HG02759 (cell line): ENCODE measurements at regions not wholly inside any gene's neighbourhood (a gene's known extent, or its start where the extent isn't known, plus 50 kb on each side); places are given as distances from the start of the nearest gene placed in this dataset.
"Not testable (repeated sequence)": the region's sequence is repeated elsewhere in the genome, so short reads cannot be mapped to it uniquely, and the experiment has no call there.

Experiments used
- ATAC-seq: cut with Tn5 transposase; IDR thresholded peaks from one replicate; pipeline ENCODE4 v1.9.1; 2021; ENCODE audit warnings: mild to moderate bottlenecking, moderate library complexity; ENCODE audit not compliant: unreplicated experiment

DNA sequence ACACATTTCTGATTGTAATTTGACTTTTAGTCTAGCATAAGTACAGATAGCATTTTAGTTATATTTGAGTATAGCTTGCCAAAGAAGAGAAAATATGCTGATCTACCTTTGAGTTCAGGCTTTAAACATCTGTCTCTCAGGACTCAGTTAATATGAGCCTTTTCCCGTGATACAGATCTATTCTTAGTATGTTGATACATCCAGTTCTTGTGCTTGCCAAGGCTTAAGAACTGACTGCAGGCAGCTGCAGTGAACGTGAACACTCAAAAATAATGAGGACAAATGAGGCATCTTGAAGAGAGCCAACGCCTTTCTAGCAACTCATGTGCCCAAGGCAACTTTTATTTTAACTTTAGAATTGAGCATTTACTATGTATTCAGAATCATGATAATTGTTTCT lies 325.5 kb downstream of the SI start:
- no peak for ATAC-seq

GRCh38 chr3:164748626-164749025 lies 329.7 kb downstream of the SI start:
- ATAC-seq: no peak

DNA sequence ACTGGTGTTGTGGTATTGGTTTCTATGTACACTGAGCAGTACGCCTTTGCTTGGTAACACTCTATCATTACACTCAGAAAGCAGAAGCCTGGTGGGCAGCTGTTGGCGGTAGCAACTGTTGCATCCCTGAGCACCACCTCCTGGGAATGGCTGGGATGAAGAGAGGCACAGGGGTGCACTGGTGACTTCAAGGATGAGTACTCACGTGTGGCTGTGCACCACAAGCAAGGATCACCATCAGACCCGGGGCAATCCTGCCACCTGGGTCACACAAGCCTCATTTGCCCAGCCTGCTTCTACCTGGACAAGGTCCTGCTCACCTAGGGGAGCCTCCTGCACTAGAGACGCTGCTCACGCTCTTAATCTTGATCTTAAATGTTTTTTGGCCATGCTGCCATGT lies 336.4 kb downstream of the SI start:
- no peak for ATAC-seq

- ATAC-seq: no peak
Measured at GRCh38 chr3:164737174-164737573, 341.1 kb downstream of the SI start.

GRCh38 chr3:164732166-164732565 lies 346.1 kb downstream of the SI start:
- no peak for ATAC-seq

DNA sequence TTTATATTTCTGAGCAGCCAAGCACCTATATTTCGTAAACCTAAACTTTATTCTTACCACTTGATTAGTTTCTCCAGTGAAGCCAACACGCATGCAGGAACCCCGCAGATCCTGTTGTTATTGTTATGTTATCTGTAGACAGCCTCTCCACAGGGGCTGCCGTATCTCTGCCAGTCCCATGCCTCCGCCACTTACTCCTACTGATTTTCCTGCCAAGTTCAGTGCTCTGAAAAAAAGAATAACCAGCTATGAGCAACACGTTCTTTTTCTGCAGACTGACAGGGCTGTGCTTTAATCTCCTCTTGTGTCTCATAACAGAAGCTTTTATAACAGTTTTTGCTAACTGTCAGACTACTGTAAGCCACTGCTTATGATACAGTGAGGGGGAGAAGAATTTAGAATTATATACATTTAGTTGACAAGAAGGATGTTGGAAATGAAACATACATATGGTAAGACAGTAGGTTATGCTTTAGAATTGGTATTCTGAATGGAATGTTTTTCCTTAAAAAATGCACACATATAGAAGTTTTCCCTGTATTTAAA lies 347.4 kb downstream of the SI start:
- no peak for ATAC-seq

DNA sequence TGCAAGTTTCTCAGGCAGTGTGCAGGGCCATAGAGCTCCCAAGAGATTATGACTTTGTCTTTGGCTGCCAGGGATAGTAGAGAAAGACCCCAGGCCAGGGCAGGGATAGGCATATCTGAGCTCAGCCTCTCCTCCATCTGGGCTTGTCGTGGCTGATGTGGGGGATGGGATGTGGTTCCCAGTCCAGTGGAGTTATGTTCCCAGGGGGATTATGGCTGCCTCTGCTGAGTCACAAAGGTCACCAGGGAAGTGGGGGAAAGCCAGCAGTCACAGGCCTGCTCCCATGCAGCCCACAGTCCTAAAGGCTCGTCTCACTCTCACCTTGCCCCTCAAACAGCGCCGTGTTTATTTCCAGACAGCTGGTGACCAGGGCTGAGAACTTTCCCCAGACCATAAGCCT lies 354.9 kb downstream of the SI start:
- no peak for ATAC-seq

- not testable (repeated sequence) for ATAC-seq
Measured at GRCh38 chr3:164702808-164703207, 375.5 kb downstream of the SI start.

GRCh38 chr3:164687902-164688301 lies 390.4 kb downstream of the SI start:
- no peak for ATAC-seq

GRCh38 chr3:164687211-164687610 lies 391.1 kb downstream of the SI start:
- ATAC-seq: no peak

- ATAC-seq: no peak
Measured at GRCh38 chr3:164683489-164683888, 394.8 kb downstream of the SI start.

DNA sequence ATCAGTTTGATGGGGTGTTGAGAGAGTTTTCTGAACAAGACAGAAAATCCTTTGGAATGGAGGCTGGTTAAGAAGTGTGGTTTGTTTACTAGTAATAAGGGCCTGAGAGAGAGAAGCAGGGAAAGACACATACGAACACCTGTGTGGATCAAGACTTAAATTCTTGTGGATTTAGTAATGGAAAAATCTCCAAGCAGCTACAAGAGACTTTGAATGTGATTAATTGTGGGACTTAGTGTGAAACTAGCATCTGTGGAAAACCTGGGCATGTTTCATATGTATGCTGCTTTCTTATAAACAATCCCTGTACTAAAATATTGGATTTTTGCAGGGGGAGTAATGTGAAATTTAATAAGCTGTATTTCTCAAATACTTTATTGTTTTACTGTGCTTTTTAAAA lies 399.1 kb downstream of the SI start:
- ATAC-seq: no peak

GRCh38 chr3:164677317-164677716 lies 401.0 kb downstream of the SI start:
- no peak for ATAC-seq

- no peak for ATAC-seq
Measured at GRCh38 chr3:164673738-164674137, 404.6 kb downstream of the SI start.

DNA sequence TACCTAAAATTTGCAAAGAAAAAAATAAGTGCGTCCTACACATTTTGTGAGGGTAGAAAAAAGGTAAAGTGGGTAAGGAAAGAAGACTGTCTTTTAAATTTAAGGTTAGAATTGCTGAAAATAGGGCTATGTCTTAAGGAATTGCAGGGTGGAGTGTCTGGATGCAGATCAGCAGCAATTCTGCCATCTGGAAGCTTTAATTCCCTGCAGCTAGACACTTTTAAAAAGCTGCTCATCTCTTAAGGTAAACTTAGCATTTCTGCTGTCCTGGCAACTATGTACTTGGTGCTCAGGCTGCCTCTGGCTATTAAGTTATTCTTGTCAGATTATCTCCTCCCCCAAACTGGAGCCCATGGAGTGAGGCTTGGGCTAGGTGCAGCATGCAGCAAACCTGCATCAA lies 420.2 kb downstream of the SI start:
- ATAC-seq: no peak

GRCh38 chr3:164657631-164658030 lies 420.7 kb downstream of the SI start:
- no peak for ATAC-seq

- ATAC-seq: no peak
Measured at GRCh38 chr3:164655462-164655861, 422.8 kb downstream of the SI start.

GRCh38 chr3:164641071-164641470 lies 437.2 kb downstream of the SI start:
- ATAC-seq: no peak

- ATAC-seq: no peak
Measured at GRCh38 chr3:164640591-164640990, 437.7 kb downstream of the SI start.

GRCh38 chr3:164620956-164621355 lies 457.3 kb downstream of the SI start:
- no peak for ATAC-seq

- no peak for ATAC-seq
Measured at GRCh38 chr3:164620423-164620822, 457.9 kb downstream of the SI start.

DNA sequence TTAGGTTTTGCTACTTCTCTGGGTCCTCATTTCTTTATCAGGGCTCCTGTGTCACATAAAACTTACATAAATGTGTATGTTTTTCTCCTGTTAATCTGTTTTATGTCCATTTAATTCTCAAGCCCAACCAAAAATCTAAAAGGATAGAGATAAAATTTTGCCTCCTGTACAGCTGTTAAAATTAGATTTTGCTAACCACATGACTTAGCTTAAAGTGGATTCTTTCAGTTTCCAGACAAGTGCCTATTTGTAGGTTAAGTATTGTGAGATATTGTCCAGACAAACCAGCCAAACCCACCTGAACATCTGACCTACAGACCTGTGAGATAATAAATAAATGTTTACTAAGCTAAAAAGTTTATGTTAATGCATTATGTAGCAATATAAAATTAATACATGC lies 465.5 kb downstream of the SI start:
- no peak for ATAC-seq

DNA sequence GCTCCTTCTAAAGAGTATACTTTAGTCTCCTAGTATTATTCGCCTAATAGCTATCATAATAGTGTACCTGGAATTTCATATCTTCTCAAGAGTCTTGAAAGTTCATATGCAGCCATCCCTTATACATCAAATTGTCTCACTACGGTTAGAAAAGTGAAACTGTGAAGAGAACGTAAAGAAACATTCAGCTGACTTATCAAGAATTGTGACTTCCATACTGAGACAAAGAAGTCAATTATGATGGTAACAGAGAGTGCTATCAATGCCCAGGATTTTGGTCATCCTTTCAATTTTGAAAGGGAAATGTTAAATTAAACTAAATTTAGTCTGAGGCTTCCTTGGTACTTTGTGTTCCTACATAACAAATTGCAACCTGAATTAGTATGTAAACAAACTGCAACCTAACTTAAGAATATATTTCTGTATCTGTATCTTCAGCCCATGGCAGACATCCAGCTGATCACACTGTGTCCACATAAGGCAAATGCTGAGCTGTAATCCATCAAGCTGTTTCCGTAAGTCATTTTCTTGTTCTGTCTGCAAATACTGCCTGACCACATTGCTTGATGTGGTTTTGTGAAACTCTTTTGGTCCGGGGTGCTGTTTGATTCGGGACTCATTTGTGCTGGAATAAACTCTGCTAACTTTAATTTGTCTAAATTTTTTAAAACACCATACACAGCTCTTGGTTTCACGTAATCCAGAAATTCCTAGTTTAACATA lies 469.6 kb downstream of the SI start:
- ATAC-seq: no peak
